Effector memory CD8-positive, alpha-beta T cell (primary cell): ENCODE measurements at regions not wholly inside any gene's neighbourhood (a gene's known extent, or its start where the extent isn't known, plus 50 kb on each side); places are given as distances from the start of the nearest gene placed in this dataset.
A peak's percentile ranks its signal among the peaks of the same experiment; 100 is the strongest.
"Not testable (repeated sequence)": the region's sequence is repeated elsewhere in the genome, so short reads cannot be mapped to it uniquely, and the experiment has no call there.

ENCODE experiments used
- ATAC-seq: fragments of 150-1000 bp; cut with Tn5 transposase; replicated peaks from 2 replicates; pipeline ENCODE4 v1.10.0; 2021; ENCODE audit warnings: mild to moderate bottlenecking, moderate library complexity
- DNase-seq, 3 experiments: peaks; one replicate each; pipeline ENCODE4 v3.0.0; 2021
- H3K27ac Mint-ChIP-seq, 2 donors: one replicate each; pipeline ENCODE4 v1.8.0; 2022; ENCODE audit warnings: mild to moderate bottlenecking in 2 of 2, mixed read lengths in 2 of 2, moderate library complexity in 2 of 2
- H3K27me3 Mint-ChIP-seq, 2 donors: one replicate each; pipeline ENCODE4 v1.8.0; 2022; ENCODE audit warnings: mixed read lengths in 2 of 2
- H3K36me3 Mint-ChIP-seq: one replicate; pipeline ENCODE4 v1.8.0; 2022; ENCODE audit warnings: mild to moderate bottlenecking, moderate library complexity, mixed read lengths; ENCODE audit not compliant: insufficient read depth
- H3K4me1 Mint-ChIP-seq, 2 donors: one replicate each; pipeline ENCODE4 v1.8.0; 2022; ENCODE audit warnings: low read depth in 2 of 2, mixed read lengths in 2 of 2
- H3K4me3 Mint-ChIP-seq, 2 donors: one replicate each; pipeline ENCODE4 v1.8.0; 2022; ENCODE audit warnings: mild to moderate bottlenecking in 2 of 2, mixed read lengths in 2 of 2, moderate library complexity in 2 of 2
- H3K9me3 Mint-ChIP-seq, 2 donors: one replicate each; pipeline ENCODE4 v1.8.0; 2022; ENCODE audit warnings: mixed read lengths in 2 of 2

DNA sequence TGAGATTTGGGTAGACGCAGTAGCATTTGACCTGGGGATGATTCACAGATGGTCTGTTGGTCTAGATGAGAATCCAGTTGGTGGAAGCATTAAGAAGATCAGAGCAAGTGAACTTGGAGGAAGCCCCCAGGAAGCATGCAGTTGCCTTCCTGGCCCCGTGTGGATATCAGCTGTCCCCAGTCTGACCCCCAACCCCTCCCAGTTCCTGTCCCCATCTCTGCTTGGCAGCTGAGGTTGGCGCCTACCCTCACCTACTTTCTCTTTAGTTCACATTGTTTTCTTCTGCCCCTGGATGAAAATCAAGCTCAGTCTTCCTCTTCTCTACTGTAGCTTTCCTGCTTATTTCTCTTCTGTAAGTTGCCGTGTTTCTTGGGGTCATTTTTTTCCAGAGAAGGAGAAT is 227.9 kb downstream of the GATA3 start:
- peaks cover 3% of the 10 kb centered on the region for H3K36me3 Mint-ChIP-seq
- H3K4me3 Mint-ChIP-seq = peak overlapping the region in 1 of 2 donors; percentile 2
- peaks cover 10 to 15% of the 10 kb centered on the region in 2 donors for H3K4me1 Mint-ChIP-seq
- ATAC-seq = peak; percentile 88
- peaks cover 12 to 15% of the 10 kb centered on the region in 2 donors for H3K27me3 Mint-ChIP-seq
- no peaks in the 10 kb centered on the region for H3K9me3 Mint-ChIP-seq
- peak in 2 of 3 experiments; percentile 5 for DNase-seq
- H3K27ac Mint-ChIP-seq = peak overlapping the region in 1 of 2 donors; percentile 51

DNA sequence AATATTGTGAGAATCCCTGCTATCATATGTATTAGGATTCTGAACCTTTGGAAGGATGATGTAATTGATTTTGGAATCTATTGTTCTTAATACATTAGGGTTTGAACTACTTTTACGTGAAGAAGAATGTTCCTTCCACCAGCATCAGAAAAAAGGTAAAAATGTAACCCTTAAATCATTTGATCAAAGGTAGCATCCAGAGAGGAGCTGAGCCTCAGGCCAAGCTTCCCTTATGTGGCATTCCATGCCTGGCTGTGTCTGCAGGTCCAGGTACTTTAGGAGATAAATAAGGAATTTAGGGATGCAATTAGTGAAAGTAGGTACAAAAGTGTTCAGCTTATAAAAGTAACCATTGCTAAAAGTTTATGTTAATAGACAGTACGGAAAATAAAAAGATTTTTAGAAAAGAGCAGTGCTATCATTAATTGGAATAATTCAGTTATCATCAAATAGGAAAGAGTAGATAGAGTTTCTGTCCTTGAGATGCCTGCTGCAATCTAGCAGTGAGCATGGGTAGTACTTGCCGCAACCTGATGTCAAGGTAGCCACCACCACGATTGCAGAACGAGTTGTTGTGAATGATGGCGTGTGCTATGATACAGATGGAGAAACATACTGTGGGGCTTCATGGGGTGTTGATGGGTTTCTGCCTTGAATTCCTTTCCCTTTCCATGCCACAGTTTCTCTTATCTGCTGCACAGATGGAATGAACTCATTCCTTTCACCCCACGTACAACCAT is 228.8 kb downstream of the GATA3 start:
- Mint-ChIP-seq H3K4me3 (no peak overlapping the region), H3K4me1 (peaks cover 10 to 15% of the 10 kb centered on the region in 2 donors), H3K27ac (peak overlapping the region in 1 of 2 donors; percentile 51), H3K9me3 (no peaks in the 10 kb centered on the region), H3K36me3 (peaks cover 3% of the 10 kb centered on the region), H3K27me3 (peaks cover 12 to 15% of the 10 kb centered on the region in 2 donors)
- no peak for DNase-seq
- no peak for ATAC-seq

DNA sequence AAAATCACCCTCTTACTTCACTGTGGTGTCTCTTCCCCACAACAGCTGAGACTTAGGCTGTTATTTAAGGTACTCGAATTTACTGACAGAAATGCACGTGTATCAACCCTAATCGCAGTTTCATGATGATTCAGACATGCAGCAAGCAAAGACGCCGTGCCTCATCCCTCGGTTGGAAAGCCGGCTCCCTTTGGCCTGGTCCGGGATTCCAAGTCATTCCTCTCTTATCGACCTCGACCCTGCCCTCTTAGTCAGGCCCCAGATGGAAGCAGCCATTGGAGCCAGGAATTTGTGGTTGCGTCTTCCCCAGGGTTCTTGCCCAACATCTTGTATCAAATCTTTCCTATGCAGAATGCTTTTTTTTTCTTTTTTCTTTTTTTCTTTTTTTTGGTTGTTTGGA is 229.5 kb downstream of the GATA3 start:
- peaks cover 3% of the 10 kb centered on the region for H3K36me3 Mint-ChIP-seq
- peaks cover 12 to 15% of the 10 kb centered on the region in 2 donors for H3K27me3 Mint-ChIP-seq
- H3K9me3 Mint-ChIP-seq = no peaks in the 10 kb centered on the region
- ATAC-seq = no peak
- DNase-seq = no peak
- H3K4me3 Mint-ChIP-seq = no peak overlapping the region
- no peak overlapping the region for H3K27ac Mint-ChIP-seq
- peaks cover 10 to 15% of the 10 kb centered on the region in 2 donors for H3K4me1 Mint-ChIP-seq

DNA sequence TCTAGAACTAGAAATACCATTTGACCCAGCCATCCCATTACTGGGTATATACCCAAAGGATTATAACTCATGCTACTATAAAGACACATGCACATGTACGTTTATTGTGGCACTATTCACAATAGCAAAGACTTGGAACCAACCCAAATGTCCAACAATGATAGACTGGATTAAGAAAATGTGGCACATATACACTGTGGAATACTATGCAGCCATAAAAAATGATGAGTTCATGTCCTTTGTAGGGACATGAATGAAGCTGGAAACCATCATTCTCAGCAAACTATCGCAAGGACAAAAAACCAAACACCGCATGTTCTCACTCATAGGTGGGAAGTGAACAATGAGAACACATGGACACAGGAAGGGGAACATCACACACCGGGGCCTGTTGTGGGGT is 231.5 kb downstream of the GATA3 start:
- not testable (repeated sequence) for H3K36me3 Mint-ChIP-seq, H3K27ac Mint-ChIP-seq, DNase-seq, H3K9me3 Mint-ChIP-seq, H3K4me3 Mint-ChIP-seq, ATAC-seq
- Mint-ChIP-seq H3K27me3 (peaks cover 12 to 15% of the 10 kb centered on the region in 2 donors), H3K4me1 (peaks cover 10 to 15% of the 10 kb centered on the region in 2 donors)

DNA sequence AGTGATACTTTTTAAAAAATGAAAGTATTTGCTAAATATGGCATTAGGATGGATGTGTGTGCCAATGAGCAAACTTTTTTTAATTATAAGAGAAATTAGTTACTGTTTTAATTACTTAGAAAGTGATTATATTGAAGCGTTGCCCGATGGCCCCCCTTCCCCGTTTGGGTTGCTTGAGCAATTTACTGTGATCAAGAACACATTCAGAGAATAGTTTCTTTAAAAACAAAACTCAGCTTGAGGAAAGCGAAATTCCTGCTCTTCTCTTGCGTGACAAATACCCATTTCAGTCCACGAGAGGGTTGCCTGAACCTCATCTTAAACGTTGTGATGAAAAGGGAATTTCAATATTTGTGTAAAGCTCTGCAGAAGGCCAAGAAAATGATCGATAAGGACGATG is 234.1 kb downstream of the GATA3 start:
- Mint-ChIP-seq H3K4me3 (no peak overlapping the region), H3K9me3 (no peaks in the 10 kb centered on the region), H3K36me3 (peaks cover 3% of the 10 kb centered on the region), H3K4me1 (peaks cover 0 to 6% of the 10 kb centered on the region in 2 donors), H3K27me3 (peaks cover 12 to 15% of the 10 kb centered on the region in 2 donors), H3K27ac (no peak overlapping the region)
- ATAC-seq (no peak), DNase-seq (no peak)

DNA sequence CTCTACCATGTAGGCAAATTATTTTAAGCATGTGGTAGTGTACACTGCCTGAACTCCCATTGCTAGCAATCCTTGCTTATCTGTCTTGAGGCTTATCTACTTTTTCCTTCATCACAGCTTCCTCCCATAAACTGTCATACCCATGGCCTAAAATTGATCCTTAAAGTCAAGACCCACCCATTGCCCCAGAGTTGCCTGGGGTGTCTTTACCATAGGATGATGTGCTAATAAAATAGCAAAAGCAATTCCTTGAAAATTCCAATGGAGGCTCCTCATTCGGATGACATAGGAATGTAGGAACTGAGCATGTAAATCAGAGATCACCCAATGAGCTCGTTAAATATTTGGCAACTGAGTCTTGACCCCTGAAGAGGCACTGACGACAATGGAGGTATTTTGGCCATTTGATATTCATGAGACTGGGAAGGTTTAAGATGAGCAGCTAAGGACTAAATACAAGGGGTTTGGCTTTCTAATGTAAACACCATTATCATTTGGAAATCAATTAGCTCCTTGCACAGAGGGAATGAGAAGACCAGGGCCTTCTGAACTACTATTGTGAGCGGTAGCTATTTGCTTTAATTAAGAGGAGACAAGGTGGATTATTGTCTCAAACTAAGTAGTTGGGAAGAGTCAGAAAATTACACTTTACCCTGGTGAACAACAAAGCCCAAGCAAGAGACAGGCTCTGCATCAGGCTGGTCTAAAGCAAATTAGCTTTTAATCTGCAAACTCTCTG is 234.9 kb downstream of the GATA3 start:
- ATAC-seq (no peak), DNase-seq (no peak)
- no peaks in the 10 kb centered on the region for H3K9me3 Mint-ChIP-seq
- H3K36me3 Mint-ChIP-seq = no peaks in the 10 kb centered on the region
- H3K4me1 Mint-ChIP-seq = peaks cover 0 to 2% of the 10 kb centered on the region in 2 donors
- no peak overlapping the region for H3K27ac Mint-ChIP-seq
- peaks cover 8 to 11% of the 10 kb centered on the region in 2 donors for H3K27me3 Mint-ChIP-seq
- H3K4me3 Mint-ChIP-seq = no peak overlapping the region

DNA sequence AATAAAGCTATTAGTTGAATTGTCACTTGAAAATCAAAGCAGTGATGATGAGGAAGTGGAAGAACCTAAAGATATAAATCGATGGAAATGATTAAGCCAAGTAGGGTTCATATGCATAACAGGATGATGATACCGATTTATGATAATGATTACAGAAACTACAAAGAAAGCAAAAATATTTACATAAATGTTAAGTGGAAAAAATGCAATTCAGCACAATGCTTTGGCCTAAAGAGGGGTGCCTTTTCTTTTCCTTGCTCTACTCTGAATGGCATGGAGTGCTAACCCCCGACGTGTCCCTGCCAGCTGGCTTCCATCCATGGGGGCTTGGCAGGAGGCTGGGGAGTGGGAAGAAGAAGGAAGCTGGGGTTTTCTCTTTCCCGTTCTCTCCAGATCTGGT is 240.3 kb downstream of the GATA3 start:
- Mint-ChIP-seq H3K4me3 (no peak overlapping the region), H3K27me3 (peaks cover 7 to 15% of the 10 kb centered on the region in 2 donors), H3K4me1 (peaks cover 2 to 3% of the 10 kb centered on the region in 2 donors), H3K36me3 (no peaks in the 10 kb centered on the region), H3K27ac (no peak overlapping the region), H3K9me3 (no peaks in the 10 kb centered on the region)
- DNase-seq (no peak), ATAC-seq (no peak)

DNA sequence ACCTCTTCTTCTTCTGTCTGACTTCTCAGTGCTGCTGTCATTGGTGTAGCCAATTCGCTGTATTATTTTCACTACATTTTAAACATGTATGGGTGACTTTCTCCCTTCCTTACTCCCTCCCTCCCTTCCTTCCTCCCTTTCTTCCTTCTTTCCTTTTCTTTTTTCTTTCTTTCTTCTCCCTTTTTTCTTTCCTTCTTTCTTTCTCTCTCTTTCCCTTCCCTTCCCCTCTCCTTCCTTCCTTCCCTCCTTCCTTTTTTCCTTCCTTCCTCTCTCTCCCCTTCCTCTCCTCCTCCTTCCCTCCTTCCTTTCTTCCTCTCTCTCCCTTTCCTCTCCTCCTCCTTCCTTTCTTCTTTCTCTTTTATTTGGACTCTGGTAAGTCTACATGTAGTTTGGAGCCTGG is 240.8 kb downstream of the GATA3 start:
- no peak for ATAC-seq
- Mint-ChIP-seq H3K9me3 (no peaks in the 10 kb centered on the region), H3K27me3 (peaks cover 7 to 15% of the 10 kb centered on the region in 2 donors), H3K4me1 (peaks cover 2 to 3% of the 10 kb centered on the region in 2 donors), H3K27ac (peak overlapping the region in 1 of 2 donors; percentile 11), H3K36me3 (no peaks in the 10 kb centered on the region), H3K4me3 (no peak overlapping the region)
- no peak for DNase-seq

DNA sequence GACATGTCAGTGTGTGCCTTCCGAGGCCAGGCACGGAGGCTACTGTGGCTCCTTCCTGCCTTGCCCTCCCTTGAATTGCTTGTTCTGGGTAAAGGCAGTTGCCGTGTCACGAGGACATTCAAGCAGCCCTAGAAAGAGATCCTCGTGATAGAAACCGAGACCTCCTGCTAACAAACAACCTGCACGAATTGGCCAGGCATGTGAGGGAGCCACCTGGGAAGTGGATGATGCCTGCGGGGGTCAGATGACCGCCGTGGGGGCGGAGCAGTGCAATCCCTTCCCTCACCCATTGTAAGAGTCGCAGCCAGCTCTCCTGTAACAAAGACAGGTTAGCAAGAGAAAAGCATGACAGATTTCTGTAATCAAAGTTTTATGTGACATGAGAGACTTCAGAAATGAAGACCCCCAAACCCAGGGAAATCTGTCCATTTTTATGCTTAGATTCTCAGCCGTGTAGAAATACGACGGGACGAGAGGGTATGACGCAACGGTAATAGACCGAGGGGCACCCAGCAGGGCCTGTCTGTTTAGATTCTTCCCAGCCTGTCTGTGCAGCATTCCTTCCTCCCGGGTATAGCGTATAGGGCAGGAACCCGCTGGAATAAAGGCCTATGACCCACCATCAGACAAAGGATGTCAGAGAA is 241.7 kb downstream of the GATA3 start:
- peaks cover 2 to 3% of the 10 kb centered on the region in 2 donors for H3K4me1 Mint-ChIP-seq
- no peak overlapping the region for H3K27ac Mint-ChIP-seq
- H3K27me3 Mint-ChIP-seq = peaks cover 7 to 15% of the 10 kb centered on the region in 2 donors
- no peak for ATAC-seq
- H3K9me3 Mint-ChIP-seq = no peaks in the 10 kb centered on the region
- DNase-seq = no peak
- H3K4me3 Mint-ChIP-seq = no peak overlapping the region
- H3K36me3 Mint-ChIP-seq = no peaks in the 10 kb centered on the region

DNA sequence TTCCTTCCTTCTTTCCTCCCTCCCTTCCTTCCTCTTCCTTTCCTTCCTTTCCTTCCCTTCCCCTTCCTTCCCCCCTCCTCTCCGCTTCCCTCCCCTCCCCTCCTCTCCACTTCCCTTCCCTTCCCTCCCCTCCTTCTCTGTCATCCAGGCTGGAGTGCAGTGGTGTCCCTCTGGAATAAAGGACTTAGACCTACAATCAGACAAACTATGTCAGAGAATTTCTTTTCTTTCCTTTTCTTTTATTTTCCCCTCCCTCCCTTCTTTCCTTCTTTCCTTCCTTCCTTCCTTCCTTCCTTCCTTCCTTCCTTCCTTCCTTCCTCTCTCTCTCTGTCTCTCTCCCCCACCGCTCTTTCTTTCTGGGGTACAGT is 242.2 kb downstream of the GATA3 start:
- Mint-ChIP-seq H3K4me1 (peaks cover 2 to 3% of the 10 kb centered on the region in 2 donors), H3K9me3 (no peaks in the 10 kb centered on the region), H3K4me3 (no peak overlapping the region), H3K27ac (no peak overlapping the region), H3K36me3 (no peaks in the 10 kb centered on the region), H3K27me3 (peaks cover 7 to 15% of the 10 kb centered on the region in 2 donors)
- no peak for DNase-seq
- no peak for ATAC-seq

DNA sequence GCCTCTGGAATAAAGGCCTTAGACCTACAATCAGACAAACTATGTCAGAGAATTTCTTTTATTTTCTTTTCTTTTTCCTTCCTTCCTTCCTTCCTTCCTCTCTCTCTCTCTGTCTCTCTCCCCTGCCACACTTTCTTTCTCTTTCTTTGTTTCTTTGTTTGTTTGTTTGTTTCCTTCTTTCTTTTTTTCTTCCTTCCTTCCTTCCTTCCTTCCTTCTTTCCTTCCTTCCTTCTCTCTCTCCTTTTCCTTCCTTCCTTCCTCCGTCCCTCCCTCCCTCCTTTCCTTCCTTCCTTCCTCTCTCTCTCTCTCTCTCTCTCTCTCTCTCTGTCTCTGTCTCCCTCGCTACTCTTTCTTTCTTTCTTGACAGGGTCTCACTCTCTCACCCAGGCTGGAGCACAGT is 242.6 kb downstream of the GATA3 start:
- Mint-ChIP-seq H3K4me3 (no peak overlapping the region), H3K27ac (peak overlapping the region in 1 of 2 donors; percentile 36), H3K9me3 (no peaks in the 10 kb centered on the region), H3K36me3 (no peaks in the 10 kb centered on the region), H3K4me1 (peaks cover 3% of the 10 kb centered on the region in 2 donors), H3K27me3 (peaks cover 7 to 16% of the 10 kb centered on the region in 2 donors)
- ATAC-seq (no peak), DNase-seq (no peak)

DNA sequence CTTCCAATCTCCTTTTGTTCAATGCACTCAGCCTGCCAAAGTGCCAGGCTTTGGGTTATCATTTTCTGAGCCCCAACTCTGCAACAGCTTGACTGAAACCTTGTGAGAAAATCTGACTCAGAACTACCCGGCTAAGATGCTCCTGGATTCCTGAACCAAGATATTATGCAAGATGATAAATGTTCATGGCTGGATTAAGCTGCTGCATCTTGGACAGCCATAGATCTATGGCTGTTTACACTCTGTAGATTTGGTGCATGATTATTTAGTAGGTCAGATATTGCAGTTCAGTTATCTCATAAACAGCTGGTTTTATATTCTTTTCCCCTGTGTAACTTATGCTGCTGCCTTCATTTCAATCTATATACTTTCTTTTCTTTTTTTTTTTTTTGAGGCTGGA is 243.5 kb downstream of the GATA3 start:
- peaks cover 3 to 4% of the 10 kb centered on the region in 2 donors for H3K4me1 Mint-ChIP-seq
- no peak overlapping the region for H3K27ac Mint-ChIP-seq
- H3K27me3 Mint-ChIP-seq = peaks cover 9 to 25% of the 10 kb centered on the region in 2 donors
- H3K36me3 Mint-ChIP-seq = no peaks in the 10 kb centered on the region
- no peaks in the 10 kb centered on the region for H3K9me3 Mint-ChIP-seq
- DNase-seq (no peak), ATAC-seq (no peak)
- no peak overlapping the region for H3K4me3 Mint-ChIP-seq

DNA sequence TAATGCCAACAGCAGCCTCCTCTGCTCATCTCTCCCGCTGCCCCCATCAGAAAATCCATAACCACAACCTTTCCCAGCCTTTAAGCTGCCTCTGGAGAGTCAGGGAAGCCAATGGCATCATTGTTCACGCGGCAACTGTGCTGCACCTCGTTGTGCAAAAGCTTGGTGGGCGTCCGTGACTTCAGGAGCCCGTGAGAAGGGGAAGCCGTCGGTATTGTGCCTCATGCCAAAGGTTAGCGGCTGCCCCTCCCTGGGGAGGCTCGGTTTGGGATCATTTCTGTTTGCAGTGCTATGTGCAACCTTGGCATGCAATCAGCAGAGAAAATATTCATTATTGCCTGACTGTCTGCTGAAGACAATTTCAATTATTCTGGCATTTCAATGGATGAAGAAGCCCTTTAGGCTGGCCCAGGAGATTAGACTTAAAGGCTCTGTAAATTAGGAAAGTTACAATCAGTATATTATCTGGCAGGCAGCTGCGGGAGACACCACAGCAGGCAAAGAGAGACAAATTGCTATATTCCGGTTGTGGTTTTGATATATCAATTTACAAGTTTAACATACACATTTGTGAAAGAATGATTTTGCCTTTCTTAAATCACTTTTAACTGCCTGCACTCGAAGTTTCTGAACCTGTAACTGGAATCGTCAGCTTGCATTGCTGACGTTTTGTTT is 244.5 kb downstream of the GATA3 start:
- no peak overlapping the region for H3K4me3 Mint-ChIP-seq
- no peaks in the 10 kb centered on the region for H3K9me3 Mint-ChIP-seq
- H3K4me1 Mint-ChIP-seq = peaks cover 4 to 7% of the 10 kb centered on the region in 2 donors
- no peak overlapping the region for H3K27ac Mint-ChIP-seq
- peaks cover 18 to 27% of the 10 kb centered on the region in 2 donors for H3K27me3 Mint-ChIP-seq
- DNase-seq = no peak
- no peaks in the 10 kb centered on the region for H3K36me3 Mint-ChIP-seq
- ATAC-seq = no peak
